NCI-H748 (cell line): ENCODE measurements at regions not wholly inside any gene's neighbourhood (a gene's known extent, or its start where the extent isn't known, plus 50 kb on each side); places are given as distances from the start of the nearest gene placed in this dataset.

Experiments used
- DNase-seq: peaks from one replicate; lab custom pipeline; 2025; ENCODE audit not compliant: unreplicated experiment; lab: John Stamatoyannopoulos, UW

GRCh38 chr12:39240587-39240986 is 202.3 kb downstream of the KIF21A start:
- no peak for DNase-seq

DNA sequence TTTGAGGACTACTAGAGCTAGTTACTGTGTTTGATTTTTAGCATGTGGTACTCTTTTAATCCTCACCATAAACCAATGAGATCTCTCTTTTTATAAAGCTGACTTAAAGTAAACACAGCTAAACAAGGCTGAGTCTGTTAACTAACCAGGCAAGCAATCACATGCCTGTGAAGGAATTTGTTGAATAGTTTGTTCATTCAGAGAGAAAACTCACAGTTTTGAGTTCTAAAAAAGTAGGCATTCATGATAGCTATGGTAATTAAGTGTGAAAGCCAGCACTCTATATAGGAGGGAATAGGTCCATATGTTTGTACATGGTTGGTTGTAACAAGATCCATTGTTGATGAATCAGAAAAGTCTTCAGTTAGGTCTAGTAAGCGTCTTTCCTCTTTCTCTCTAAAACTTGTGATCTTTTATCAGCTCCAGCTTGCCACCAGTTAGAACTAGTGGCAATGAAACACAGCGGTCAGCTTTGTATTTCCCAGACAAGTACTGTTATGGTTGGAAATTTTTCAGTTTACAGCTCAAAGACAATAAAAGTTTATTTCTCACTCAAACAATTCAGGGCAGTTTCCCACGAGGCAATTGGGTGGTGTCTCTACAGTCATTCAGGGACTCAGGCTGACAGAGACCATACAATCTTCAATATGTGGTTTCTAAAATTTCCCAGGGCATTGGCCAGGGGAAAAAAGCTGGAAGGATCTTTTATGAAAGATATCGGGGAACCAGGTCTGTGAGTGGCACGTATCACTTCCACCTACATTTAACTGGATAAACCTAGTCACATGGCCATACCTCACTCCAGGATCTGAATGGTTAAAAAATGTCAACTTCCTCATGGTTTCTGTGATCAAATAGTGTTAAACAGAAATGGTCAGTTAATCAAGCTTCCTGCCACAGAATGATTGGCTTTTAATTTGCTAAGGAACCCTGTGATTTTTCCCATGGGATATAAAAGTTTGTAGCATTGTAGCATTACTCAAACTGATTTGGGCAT is 203.1 kb downstream of the KIF21A start:
- DNase-seq, result no peak

DNA sequence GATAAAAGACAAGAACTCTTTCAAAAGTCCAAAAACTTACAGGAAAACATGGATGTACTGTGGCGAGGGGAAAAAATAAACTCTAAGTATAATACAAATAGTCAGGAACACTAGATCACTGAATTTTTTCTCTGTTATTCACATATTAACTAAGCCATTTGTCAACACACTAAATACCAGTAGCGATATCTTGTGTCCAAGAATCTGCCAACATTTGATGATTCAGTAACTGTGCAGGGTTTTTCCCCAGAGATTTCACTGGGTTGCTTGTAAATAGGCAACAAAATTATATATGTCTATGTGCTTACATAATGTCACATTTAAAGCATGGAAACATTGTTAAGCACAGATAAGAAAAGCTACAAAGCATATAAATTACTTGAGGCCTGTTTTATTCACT is 205.9 kb downstream of the KIF21A start:
- no peak for DNase-seq

- DNase-seq, result no peak
Observed at GRCh38 chr12:39235990-39236767, 206.7 kb downstream of the KIF21A start.

DNA sequence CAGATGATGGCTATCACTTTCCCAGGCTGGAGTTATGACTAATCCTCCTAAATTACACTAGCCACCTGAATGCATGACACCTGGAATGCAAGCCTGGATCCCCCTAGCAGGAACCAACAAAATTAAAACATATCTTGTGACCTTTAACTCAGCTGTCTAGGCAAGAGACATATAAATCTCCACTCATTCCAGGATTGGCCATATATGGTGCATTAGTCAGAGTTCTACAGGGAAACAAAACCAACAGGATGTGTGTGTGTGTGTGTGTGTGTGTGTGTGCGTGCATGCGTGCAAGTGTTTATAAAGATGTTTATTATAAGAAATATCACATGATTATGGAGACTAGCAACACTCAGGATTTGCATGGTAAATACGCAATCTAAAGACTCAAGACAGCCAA is 212.8 kb downstream of the KIF21A start:
- no peak for DNase-seq

GRCh38 chr12:39227218-39227617 is 215.7 kb downstream of the KIF21A start:
- DNase-seq, result no peak

GRCh38 chr12:39224971-39225370 is 217.9 kb downstream of the KIF21A start:
- no peak for DNase-seq

- DNase-seq, result no peak
Observed at GRCh38 chr12:39205969-39206368, 237.0 kb downstream of the KIF21A start.

GRCh38 chr12:39199351-39199750 is 243.6 kb downstream of the KIF21A start:
- DNase-seq, result no peak

DNA sequence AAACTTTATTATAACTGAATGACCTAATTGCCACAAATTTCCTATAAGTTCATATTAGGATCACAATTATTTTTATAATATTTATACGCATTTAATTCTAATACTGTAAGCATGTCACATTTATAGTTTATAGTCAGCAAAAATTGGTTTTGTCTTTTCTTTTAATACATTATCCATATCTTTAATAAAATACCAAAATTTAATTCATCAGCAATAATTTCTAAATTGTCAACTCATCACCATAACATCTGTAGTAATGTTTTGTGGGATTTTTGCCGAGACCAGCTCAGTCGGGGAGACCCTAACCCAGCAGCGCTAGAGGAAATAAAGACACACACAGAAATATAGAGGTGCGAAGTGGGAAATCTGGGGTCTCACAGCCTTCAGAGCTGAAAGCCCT is 254.2 kb downstream of the KIF21A start:
- no peak for DNase-seq

DNA sequence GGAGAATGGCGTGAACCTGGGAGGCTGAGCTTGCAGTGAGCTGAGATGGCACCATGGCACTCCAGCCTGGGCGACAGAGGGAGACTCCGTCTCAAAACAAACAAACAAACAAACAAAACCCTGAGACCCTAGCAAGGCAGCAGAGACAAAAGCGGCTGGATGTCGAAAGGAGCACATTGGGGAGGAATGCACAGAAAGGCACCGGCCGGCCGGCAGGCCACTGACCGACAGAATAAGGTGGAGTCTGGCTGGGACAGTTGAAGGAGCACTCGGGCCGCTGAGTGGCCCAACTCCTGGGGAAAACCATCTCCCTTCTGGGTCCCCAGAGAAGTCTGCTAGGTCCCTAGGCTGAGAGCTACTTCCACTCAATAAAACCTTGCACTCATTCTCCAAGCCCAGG is 256.2 kb downstream of the KIF21A start:
- DNase-seq, result no peak

DNA sequence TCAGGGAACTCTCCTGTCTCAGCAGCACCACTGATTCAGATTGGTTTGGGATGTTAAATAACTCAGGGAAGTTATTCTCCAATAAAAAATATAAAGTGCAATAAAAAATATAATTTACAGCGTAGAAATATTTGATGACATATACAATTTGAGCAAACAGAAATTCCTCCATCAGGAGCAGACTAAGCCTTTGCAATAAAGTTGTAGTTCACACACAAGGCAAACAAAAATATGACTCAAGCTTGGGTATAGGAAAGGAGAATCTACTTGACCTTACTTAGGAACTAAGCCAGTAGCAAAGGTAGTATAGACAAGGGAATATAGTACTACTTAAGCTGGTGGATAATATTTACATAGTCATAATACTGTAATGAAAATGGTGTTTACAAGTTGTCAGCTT is 264.1 kb downstream of the KIF21A start:
- DNase-seq, result no peak

- DNase-seq, result no peak
Observed at GRCh38 chr12:39176356-39176755, 266.6 kb downstream of the KIF21A start.

DNA sequence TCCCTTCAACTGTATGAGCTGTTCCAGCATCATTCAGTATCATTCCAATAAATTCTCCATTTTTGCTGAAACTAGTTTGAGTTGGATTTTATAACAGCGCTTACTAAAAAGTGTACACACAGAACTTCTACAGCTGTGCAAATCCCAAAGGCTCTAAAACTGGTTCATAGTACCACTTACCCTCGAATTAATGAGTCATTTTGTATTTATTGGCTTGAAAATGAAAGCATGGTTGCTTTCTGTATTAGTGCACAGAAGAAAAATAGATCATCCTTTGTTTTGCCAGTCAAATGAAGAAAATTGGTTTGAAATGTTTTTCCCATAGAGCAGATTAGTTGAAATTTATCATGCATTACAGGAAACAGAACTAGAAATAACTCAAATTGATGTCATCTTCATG is 268.3 kb upstream of the CPNE8 start:
- no peak for DNase-seq

DNA sequence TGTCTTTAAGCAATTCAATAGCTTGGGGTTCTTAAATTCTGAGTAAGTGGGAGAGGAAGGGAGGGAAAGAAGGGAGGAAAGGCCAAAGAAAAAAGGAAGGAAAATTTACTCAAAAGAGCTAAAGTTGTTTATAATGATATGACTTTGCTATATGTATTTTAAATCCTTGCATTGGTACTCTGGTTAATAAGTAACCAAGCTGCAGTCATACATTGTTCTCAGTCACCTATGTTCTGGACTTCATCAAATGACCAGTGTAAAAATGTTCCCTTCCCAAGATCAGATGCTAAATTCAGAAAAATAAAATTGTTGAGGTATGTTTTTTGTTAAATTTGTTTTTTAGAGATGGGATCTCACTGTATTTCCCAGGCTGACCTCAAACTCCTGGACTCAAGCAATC is 259.9 kb upstream of the CPNE8 start:
- DNase-seq, result no peak

DNA sequence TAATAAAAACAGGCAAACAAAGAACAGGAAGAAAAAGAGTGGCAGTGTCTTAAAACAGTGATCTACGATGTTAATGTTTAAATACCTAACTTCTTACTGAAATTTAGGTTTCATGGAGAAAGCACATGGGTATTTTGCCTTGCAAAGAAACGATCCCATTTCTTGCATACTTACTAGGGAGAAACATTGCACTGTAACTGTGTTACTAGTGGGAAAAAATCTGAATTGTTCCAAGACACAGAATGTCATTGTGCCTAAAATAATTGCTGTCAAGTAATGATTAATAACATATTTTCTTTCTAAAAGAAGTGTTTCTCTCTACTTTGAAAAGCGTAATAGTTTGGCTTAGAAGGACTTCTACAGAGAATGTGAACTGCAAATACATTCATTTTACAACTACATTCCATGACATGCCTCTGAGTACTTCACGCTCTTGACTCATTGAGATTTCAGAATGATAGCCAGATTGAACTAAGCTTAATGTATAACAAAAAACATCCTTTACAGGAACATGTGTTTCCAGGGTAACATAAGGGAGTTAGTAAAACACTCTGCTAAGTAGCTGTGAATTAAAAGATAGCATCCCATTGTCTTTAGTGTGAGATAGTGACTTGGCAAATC is 256.2 kb upstream of the CPNE8 start:
- DNase-seq, result no peak

DNA sequence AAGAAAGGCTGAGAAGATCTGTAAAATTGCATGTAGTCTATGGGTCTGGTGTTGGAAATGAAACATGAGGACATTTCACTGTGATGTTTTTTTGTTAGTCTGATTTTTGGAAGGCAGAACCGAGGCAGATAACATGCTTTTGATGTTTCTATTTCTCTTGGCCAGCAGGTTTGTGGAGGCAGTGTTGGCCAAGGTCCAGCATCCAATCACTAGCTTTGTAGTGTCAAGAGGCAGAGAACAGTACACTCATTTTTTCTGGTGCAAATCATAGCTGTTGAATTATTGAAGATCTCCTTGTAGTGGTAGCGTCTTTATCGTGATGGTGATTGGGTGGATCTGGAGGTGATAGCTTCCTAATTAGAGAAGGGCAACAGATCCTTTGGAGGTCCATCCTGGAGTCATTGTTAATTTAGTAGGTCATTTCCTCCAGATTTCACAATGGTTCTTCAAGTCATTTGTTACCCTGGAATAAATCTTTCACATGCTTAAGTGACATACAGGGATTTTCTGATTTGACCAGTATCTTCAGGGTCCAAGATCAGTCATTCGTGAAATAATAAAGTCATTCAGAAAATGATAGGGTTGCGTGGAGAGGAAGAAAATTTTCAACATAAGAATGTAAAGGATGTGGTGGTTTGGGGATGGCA is 252.4 kb upstream of the CPNE8 start:
- DNase-seq, result no peak

GRCh38 chr12:39145175-39145999 is 240.0 kb upstream of the CPNE8 start:
- no peak for DNase-seq

- no peak for DNase-seq
Observed at GRCh38 chr12:39144613-39145061, 239.2 kb upstream of the CPNE8 start.

DNA sequence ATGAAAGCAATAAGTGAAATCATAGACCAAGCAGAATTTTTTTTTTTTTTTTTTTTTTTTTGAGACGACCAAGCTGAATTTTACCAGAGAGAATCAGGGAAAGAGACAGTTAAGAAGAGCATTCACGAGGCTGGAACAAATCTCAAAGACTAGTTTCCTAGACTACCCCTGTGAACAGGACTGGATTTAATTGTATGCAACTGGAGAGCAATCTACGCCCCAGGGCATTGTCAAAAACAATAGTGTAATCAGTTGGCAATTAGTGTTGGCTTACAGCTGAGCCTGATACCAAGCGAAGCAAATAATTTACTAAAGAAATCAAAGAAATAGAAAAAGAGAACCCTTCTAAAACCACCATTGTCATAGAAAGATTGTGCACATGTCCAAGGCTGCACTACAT is 232.9 kb upstream of the CPNE8 start:
- no peak for DNase-seq
